Endothelial cell of umbilical vein (primary cell): ENCODE measurements at regions not wholly inside any gene's neighbourhood (a gene's known extent, or its start where the extent isn't known, plus 50 kb on each side); places are given as distances from the start of the nearest gene placed in this dataset.

Experiments
- BruUV-seq: library from RNA; stranded (reverse); fragments of 400-500 nt; replicated peaks from 2 replicates; lab custom pipeline; 2021; lab: Mats Ljungman, UMichigan
- CTCF ChIA-PET: fragments of 300-600, 350-600 bp; sonication (Branson Sonifier 250); formaldehyde crosslinking; loops from one replicate; lab custom pipeline; 2021; ENCODE audit warnings: antibody characterized with exemption, inconsistent platforms; lab: Charles Lee
- POLR2A ChIA-PET: fragments of 300-600, 350-600 bp; sonication (Branson Sonifier 250); formaldehyde crosslinking; loops from one replicate; lab custom pipeline; 2021; ENCODE audit warnings: antibody characterized with exemption, inconsistent platforms; lab: Charles Lee
- DNase-seq: peaks from one replicate; pipeline ENCODE4 v3.0.0-alpha.2; 2011; ENCODE audit warnings: low read depth, low spot score
- FAIRE-seq: peaks from 2 replicates; lab custom pipeline; 2011; peaks lifted over from hg19 to GRCh38; lab: Jason Lieb, UNC
- H2AFZ ChIP-seq: 2 replicates; pipeline ENCODE4 v1.6.0; 2012; ENCODE audit warnings: low read depth, low read length, control low read depth, inconsistent platforms
- H3K27ac ChIP-seq: 2 replicates; pipeline ENCODE4 v1.5.1; 2011; ENCODE audit warnings: low read depth, mild to moderate bottlenecking, control low read depth, low read length, moderate library complexity; ENCODE audit not compliant: insufficient read depth
- H3K27me3 ChIP-seq, 2 experiments: 2 replicates each; pipeline versions ENCODE4 v1.6.0 to v1.6.1; 2011; ENCODE audit warnings: low read length in 2 of 2, mixed read lengths in 1 of 2; ENCODE audit not compliant: control insufficient read depth in 2 of 2, insufficient read depth in 2 of 2
- H3K36me3 ChIP-seq, 2 experiments: 2 replicates in 1 of 2; 3 replicates in 1 of 2; pipeline ENCODE4 v1.5.1; 2011; ENCODE audit warnings: low read length in 2 of 2, mild to moderate bottlenecking in 1 of 2, moderate library complexity in 1 of 2; ENCODE audit not compliant: control insufficient read depth in 2 of 2, insufficient read depth in 2 of 2; ENCODE audit errors: extremely low read depth in 1 of 2
- H3K4me1 ChIP-seq: 3 replicates; pipeline ENCODE4 v1.5.1; 2011; ENCODE audit warnings: mild to moderate bottlenecking, low read length; ENCODE audit not compliant: control insufficient read depth, insufficient read depth; ENCODE audit errors: extremely low read depth
- H3K4me2 ChIP-seq: 2 replicates; pipeline ENCODE4 v1.6.1; 2011; ENCODE audit warnings: low read length, control low read depth, mixed read lengths; ENCODE audit not compliant: insufficient read depth
- H3K4me3 ChIP-seq, 3 experiments: fragments of 200-600 bp in 1 of 3; sonication (generic), shearing (Covaris generic) in 1 of 3; replicated peaks in 1 of 3; 2 replicates each; pipeline ENCODE4 v1.5.1; 2011 to 2016; ENCODE audit warnings: control low read depth in 3 of 3, low read length in 3 of 3, mild to moderate bottlenecking in 2 of 3, inconsistent platforms in 1 of 3, low read depth in 1 of 3, moderate library complexity in 1 of 3; ENCODE audit not compliant: insufficient read depth in 1 of 3
- H3K79me2 ChIP-seq: 2 replicates; pipeline ENCODE4 v1.6.0; 2012; ENCODE audit warnings: low read length, inconsistent platforms; ENCODE audit not compliant: control insufficient read depth, insufficient read depth
- H3K9ac ChIP-seq: replicated peaks from 2 replicates; pipeline ENCODE3; 2011; ENCODE audit warnings: low read length, control low read depth; ENCODE audit not compliant: insufficient read depth; ENCODE audit errors: extremely low read depth
- H3K9me1 ChIP-seq: replicated peaks from 3 replicates; pipeline ENCODE4 v1.6.0; 2011; ENCODE audit warnings: mild to moderate bottlenecking, low read length; ENCODE audit not compliant: control insufficient read depth, insufficient read depth; ENCODE audit errors: extremely low read depth
- H3K9me3 ChIP-seq: replicated peaks from 2 replicates; pipeline ENCODE4 v1.5.1; 2012; ENCODE audit warnings: low read length, inconsistent platforms; ENCODE audit not compliant: control insufficient read depth, insufficient read depth
- H4K20me1 ChIP-seq: replicated peaks from 2 replicates; pipeline ENCODE3; 2011; ENCODE audit warnings: mild to moderate bottlenecking, low read length; ENCODE audit not compliant: control insufficient read depth, insufficient read depth; ENCODE audit errors: extremely low read depth
- CTCF ChIP-seq, 2 donors: IDR thresholded peaks; 1 replicate in 1 of 2; 2 replicates in 1 of 2; pipeline ENCODE4 v1.5.1; 2011; ENCODE audit warnings: low read length in 2 of 2, mild to moderate bottlenecking in 2 of 2, moderate library complexity in 2 of 2, control low read depth in 1 of 2, inconsistent platforms in 1 of 2, low read depth in 1 of 2; ENCODE audit not compliant: insufficient read depth in 1 of 2; ENCODE audit errors: extremely low read depth in 1 of 2
- EZH2 ChIP-seq: IDR thresholded peaks from 2 replicates; pipeline ENCODE4 v1.6.1; 2012; ENCODE audit warnings: borderline replicate concordance, low read depth, mild to moderate bottlenecking, moderate library complexity, low read length, inconsistent platforms; ENCODE audit not compliant: severe bottlenecking
- FOS ChIP-seq: IDR thresholded peaks from 2 replicates; pipeline ENCODE4 v1.6.1; 2011; ENCODE audit warnings: mild to moderate bottlenecking, low read length, moderate library complexity, borderline replicate concordance; ENCODE audit not compliant: insufficient read depth
- GATA2 ChIP-seq: IDR thresholded peaks from 2 replicates; pipeline ENCODE4 v1.7.0; 2011; ENCODE audit warnings: low read depth, mild to moderate bottlenecking, moderate library complexity, mixed read lengths, low read length; ENCODE audit not compliant: insufficient read length, insufficient read depth
- JUN ChIP-seq: IDR thresholded peaks from 2 replicates; pipeline ENCODE4 v1.6.1; 2011; ENCODE audit warnings: borderline replicate concordance, low read depth; ENCODE audit not compliant: insufficient read length, insufficient read depth
- MAX ChIP-seq: IDR thresholded peaks from 2 replicates; pipeline ENCODE4 v1.6.1; 2011; ENCODE audit not compliant: insufficient read depth, insufficient read length
- MYC ChIP-seq: IDR thresholded peaks from one replicate; pipeline ENCODE4 v1.6.1; 2011; ENCODE audit warnings: mild to moderate bottlenecking, low read depth, low read length
- POLR2A ChIP-seq: IDR thresholded peaks from 2 replicates; pipeline ENCODE4 v1.6.1; 2012; ENCODE audit warnings: low read depth, mild to moderate bottlenecking, control low read depth, low read length
- POLR2AphosphoS5 ChIP-seq: IDR thresholded peaks from 2 replicates; pipeline ENCODE4 v1.6.1; 2012; ENCODE audit warnings: low read depth, mild to moderate bottlenecking, control low read depth, low read length, moderate library complexity; ENCODE audit not compliant: insufficient read depth
- dilution Hi-C: fragments of 300-500 bp; cut with MboI; formaldehyde crosslinking; loops from one replicate; pipeline ENCODE4 v1.15.0; 2019; ENCODE audit warnings: low sequenced_read_pairs; ENCODE audit not compliant: extremely low pct_ligation_motif_present
- intact Hi-C: fragments of 100-400 bp; cut with micrococcal nuclease; formaldehyde crosslinking; loops from one replicate; pipeline ENCODE4 v1.10.0; 2022

GRCh38 chr1:98145655-98146054 lies 224.8 kb upstream of the DPYD start:
- no peak overlapping the region for H3K9ac ChIP-seq
- no peaks in the 10 kb centered on the region for H3K9me1 ChIP-seq
- FAIRE-seq (no peak), DNase-seq (no peak)
- H2AFZ ChIP-seq: no peak overlapping the region
- dilution Hi-C loops: no loop called here
- H3K4me2 ChIP-seq: no peak overlapping the region
- no peaks in the 10 kb centered on the region for H3K36me3 ChIP-seq
- no peak for TF ChIP-seq MYC
- TF ChIP-seq MAX: no peak
- no peak for TF ChIP-seq FOS
- TF ChIP-seq EZH2: no peak
- no peak for TF ChIP-seq POLR2A
- no peak for TF ChIP-seq POLR2AphosphoS5
- TF ChIP-seq CTCF (IDR thresholded peaks at IDR 0.05; ENCODE audit: extremely low read depth in 1 of 2, insufficient read depth in 1 of 2, low read depth in 1 of 2, low read length in 2 of 2): no peak
- no peak for TF ChIP-seq GATA2
- TF ChIP-seq JUN: no peak
- H3K4me3 ChIP-seq: no peak overlapping the region
- H3K27ac ChIP-seq: no peak overlapping the region
- H4K20me1 ChIP-seq: no peaks in the 10 kb centered on the region
- intact Hi-C loops: no loop called here
- no peaks in the 10 kb centered on the region for H3K79me2 ChIP-seq
- ChIA-PET CTCF (interaction anchor here (0.9 to 1.3 kb wide), 2 partner anchors 14 to 323 kb away, joined by 3 read pairs; no protein-coding TSS in a partner anchor), POLR2A (no interaction called here)
- no peaks in the 10 kb centered on the region for H3K9me3 ChIP-seq
- BruUV-seq: no TSS peak
- H3K27me3 ChIP-seq: no peaks in the 10 kb centered on the region
- no peaks in the 10 kb centered on the region for H3K4me1 ChIP-seq
